ENCODE measurements at regions not wholly inside any gene's neighbourhood (a gene's known extent, or its start where the extent isn't known, plus 50 kb on each side); places are given as distances from the start of the nearest gene placed in this dataset.

- TF ChIP-seq CTCF (IDR thresholded peaks at IDR 0.05; ENCODE audit: low read depth, low read length, poor library complexity, severe bottlenecking) = no peak
- no peak for TF ChIP-seq EZH2phosphoT487 (IDR thresholded peaks at IDR 0.05; ENCODE audit: borderline replicate concordance, low read length)
Observed at GRCh38 chr6:33896391-33897188, 92.8 kb upstream of the MLN start.
